Loucy (cell line): ENCODE measurements at regions not wholly inside any gene's neighbourhood (a gene's known extent, or its start where the extent isn't known, plus 50 kb on each side); places are given as distances from the start of the nearest gene placed in this dataset.

Experiments
- H2AFZ ChIP-seq: fragments of 200-600 bp; sonication (generic); 2 replicates; pipeline ENCODE4 v1.6.0; 2016; ENCODE audit warnings: antibody characterized with exemption, mild to moderate bottlenecking, low read length, moderate library complexity
- H3F3A ChIP-seq: fragments of 200-600 bp; 2 replicates; pipeline ENCODE4 v1.6.0; 2016; ENCODE audit warnings: antibody characterized with exemption, low read depth, mild to moderate bottlenecking
- H3K27me3 ChIP-seq: fragments of 200-600 bp; sonication (generic); 2 replicates; pipeline ENCODE4 v1.6.1; 2014; ENCODE audit warnings: low read length, mild to moderate bottlenecking; ENCODE audit not compliant: insufficient read depth, poor library complexity, severe bottlenecking
- H3K36me3 ChIP-seq: fragments of 200-600 bp; sonication (generic); 2 replicates; pipeline ENCODE4 v1.6.1; 2016; ENCODE audit warnings: low read length; ENCODE audit not compliant: insufficient read depth
- H3K4me1 ChIP-seq: fragments of 200-600 bp; sonication (generic); 2 replicates; pipeline ENCODE4 v1.5.1; 2014; ENCODE audit warnings: low read length, mild to moderate bottlenecking; ENCODE audit not compliant: insufficient read depth, poor library complexity, severe bottlenecking
- H3K4me2 ChIP-seq: fragments of 200-600 bp; sonication (generic); 2 replicates; pipeline ENCODE4 v1.6.0; 2014; ENCODE audit warnings: antibody characterized with exemption, low read length, low read depth, mild to moderate bottlenecking; ENCODE audit not compliant: poor library complexity, severe bottlenecking
- H3K4me3 ChIP-seq: fragments of 200-600 bp; sonication (generic); 2 replicates; pipeline ENCODE4 v1.5.1; 2014; ENCODE audit warnings: low read length, mild to moderate bottlenecking, mixed read lengths; ENCODE audit not compliant: poor library complexity, severe bottlenecking
- H3K79me2 ChIP-seq: fragments of 200-600 bp; sonication (generic); 2 replicates; pipeline ENCODE4 v1.6.1; 2014; ENCODE audit warnings: low read length; ENCODE audit not compliant: insufficient read depth
- H3K9ac ChIP-seq: fragments of 200-600 bp; sonication (generic); 2 replicates; pipeline ENCODE4 v1.6.0; 2014; ENCODE audit warnings: mild to moderate bottlenecking, low read depth, low read length, moderate library complexity; ENCODE audit not compliant: poor library complexity, severe bottlenecking
- H3K9me2 ChIP-seq: fragments of 200-600 bp; sonication (generic); replicated peaks from 2 replicates; pipeline ENCODE4 v1.6.1; 2016; ENCODE audit warnings: low read depth, low read length, mixed read lengths
- H3K9me3 ChIP-seq: fragments of 200-600 bp; sonication (generic); 2 replicates; pipeline ENCODE4 v1.6.1; 2014; ENCODE audit warnings: mild to moderate bottlenecking, antibody characterized with exemption, low read length, low read depth; ENCODE audit not compliant: insufficient read depth
- H4K20me1 ChIP-seq: fragments of 200-600 bp; sonication (generic); 2 replicates; pipeline ENCODE4 v1.6.0; 2014; ENCODE audit warnings: antibody characterized with exemption, low read length, mild to moderate bottlenecking; ENCODE audit not compliant: insufficient read depth, poor library complexity, severe bottlenecking
- EZH2phosphoT487 ChIP-seq: fragments of 200-600 bp; IDR thresholded peaks from 2 replicates; pipeline ENCODE4 v1.6.1; 2018; ENCODE audit warnings: antibody characterized with exemption, mild to moderate bottlenecking, moderate library complexity, borderline replicate concordance
- TF ChIP-seq, protein P1 (sequence below): fragments of 200-600 bp; sonication (generic); conservative IDR thresholded peaks from 2 replicates; pipeline ENCODE4 v1.5.1; 2014; ENCODE audit warnings: mild to moderate bottlenecking, antibody characterized with exemption, low read length

DNA sequence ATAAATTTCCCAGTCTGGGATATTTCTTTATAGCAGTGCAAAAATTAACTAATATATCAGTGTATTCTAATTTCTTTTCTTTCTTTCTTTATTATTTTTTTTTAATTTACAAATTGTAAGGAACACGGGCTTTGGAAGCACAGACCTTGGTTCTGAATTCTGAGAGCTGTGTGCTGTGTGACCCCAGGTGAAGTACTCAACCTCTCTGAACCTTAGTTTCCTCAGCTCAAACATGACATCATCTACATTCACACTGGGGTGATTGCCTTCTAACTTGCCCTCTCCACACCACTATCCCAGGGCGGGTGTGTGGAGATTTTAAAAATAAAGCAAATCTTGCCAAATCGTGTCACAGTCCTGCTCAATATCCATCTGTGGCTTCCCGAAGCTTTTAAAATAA lies 282.8 kb downstream of the C12orf75 start:
- Histone ChIP-seq H3K9ac (no peak overlapping the region), H3K9me2 (no peaks in the 10 kb centered on the region), H2AFZ (no peak overlapping the region), H4K20me1 (no peaks in the 10 kb centered on the region), H3K79me2 (no peaks in the 10 kb centered on the region), H3K9me3 (no peaks in the 10 kb centered on the region), H3F3A (no peaks in the 10 kb centered on the region), H3K4me3 (no peak overlapping the region), H3K4me1 (no peaks in the 10 kb centered on the region), H3K27me3 (no peaks in the 10 kb centered on the region), H3K4me2 (no peak overlapping the region), H3K36me3 (no peaks in the 10 kb centered on the region)
- TF ChIP-seq, protein P1, sequence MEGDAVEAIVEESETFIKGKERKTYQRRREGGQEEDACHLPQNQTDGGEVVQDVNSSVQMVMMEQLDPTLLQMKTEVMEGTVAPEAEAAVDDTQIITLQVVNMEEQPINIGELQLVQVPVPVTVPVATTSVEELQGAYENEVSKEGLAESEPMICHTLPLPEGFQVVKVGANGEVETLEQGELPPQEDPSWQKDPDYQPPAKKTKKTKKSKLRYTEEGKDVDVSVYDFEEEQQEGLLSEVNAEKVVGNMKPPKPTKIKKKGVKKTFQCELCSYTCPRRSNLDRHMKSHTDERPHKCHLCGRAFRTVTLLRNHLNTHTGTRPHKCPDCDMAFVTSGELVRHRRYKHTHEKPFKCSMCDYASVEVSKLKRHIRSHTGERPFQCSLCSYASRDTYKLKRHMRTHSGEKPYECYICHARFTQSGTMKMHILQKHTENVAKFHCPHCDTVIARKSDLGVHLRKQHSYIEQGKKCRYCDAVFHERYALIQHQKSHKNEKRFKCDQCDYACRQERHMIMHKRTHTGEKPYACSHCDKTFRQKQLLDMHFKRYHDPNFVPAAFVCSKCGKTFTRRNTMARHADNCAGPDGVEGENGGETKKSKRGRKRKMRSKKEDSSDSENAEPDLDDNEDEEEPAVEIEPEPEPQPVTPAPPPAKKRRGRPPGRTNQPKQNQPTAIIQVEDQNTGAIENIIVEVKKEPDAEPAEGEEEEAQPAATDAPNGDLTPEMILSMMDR = no peak
- no peak for TF ChIP-seq EZH2phosphoT487

DNA sequence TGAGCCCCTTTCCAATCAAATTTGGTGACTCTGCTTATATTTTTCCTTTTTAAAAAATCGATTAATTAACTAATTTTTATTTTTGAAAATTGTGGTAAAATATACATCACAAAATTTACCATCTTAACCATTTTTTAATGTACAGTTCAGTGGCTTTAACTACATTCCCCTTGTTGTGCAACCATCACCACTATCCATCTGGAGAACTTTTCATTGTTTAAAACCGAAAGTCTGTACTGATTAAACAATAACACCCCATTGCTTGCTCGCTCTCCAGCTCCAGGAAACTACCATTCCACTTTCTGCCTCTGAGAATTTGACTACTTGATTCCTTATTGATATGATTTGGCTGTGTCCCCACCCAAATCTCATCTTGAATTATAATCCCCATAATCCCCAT lies 283.4 kb downstream of the C12orf75 start:
- H3F3A ChIP-seq = no peaks in the 10 kb centered on the region
- H3K9ac ChIP-seq = no peak overlapping the region
- H3K79me2 ChIP-seq = no peaks in the 10 kb centered on the region
- TF ChIP-seq EZH2phosphoT487 = no peak
- TF ChIP-seq, protein P1 = no peak
- no peaks in the 10 kb centered on the region for H3K9me2 ChIP-seq
- H3K4me2 ChIP-seq = no peak overlapping the region
- no peaks in the 10 kb centered on the region for H4K20me1 ChIP-seq
- H3K27me3 ChIP-seq = no peaks in the 10 kb centered on the region
- no peak overlapping the region for H2AFZ ChIP-seq
- H3K9me3 ChIP-seq = no peaks in the 10 kb centered on the region
- no peak overlapping the region for H3K4me3 ChIP-seq
- no peaks in the 10 kb centered on the region for H3K36me3 ChIP-seq
- no peaks in the 10 kb centered on the region for H3K4me1 ChIP-seq

DNA sequence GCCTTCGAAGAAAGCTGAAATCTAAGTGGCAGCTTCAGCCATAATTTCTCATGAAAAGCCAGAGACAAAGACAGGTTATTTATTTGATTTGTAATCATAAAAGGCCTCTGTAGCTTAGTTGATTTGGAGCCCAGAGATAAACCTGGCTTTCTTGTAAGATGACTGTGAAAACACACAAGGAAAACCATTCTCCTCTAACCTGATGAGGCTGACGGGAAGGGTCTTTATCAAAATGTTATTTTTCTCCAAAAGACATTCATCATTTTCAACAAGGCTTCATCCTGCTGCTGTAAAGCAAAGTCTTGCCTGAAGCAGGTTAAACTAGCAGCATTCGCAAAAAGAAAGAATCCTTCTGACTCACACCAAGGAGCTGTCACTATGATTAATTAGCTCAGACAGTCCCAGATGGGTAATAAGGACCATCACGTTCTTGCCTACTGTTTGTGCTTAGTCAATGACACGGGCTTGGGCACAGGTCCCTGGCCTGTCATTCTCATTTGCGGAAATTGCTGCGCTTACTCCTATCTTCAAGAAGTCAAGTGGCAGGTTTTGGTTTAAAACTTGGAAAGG lies 286.6 kb downstream of the C12orf75 start:
- Histone ChIP-seq H3K36me3 (no peaks in the 10 kb centered on the region), H3K79me2 (no peaks in the 10 kb centered on the region), H3F3A (no peaks in the 10 kb centered on the region), H2AFZ (no peak overlapping the region), H3K9me2 (no peaks in the 10 kb centered on the region), H3K4me1 (no peaks in the 10 kb centered on the region), H4K20me1 (no peaks in the 10 kb centered on the region), H3K9me3 (no peaks in the 10 kb centered on the region), H3K4me2 (no peak overlapping the region), H3K4me3 (no peak overlapping the region), H3K9ac (no peak overlapping the region), H3K27me3 (no peaks in the 10 kb centered on the region)
- TF ChIP-seq EZH2phosphoT487 = no peak
- TF ChIP-seq, protein P1 = no peak
